HEK293 (cell line): ENCODE measurements at regions not wholly inside any gene's neighbourhood (a gene's known extent, or its start where the extent isn't known, plus 50 kb on each side); places are given as distances from the start of the nearest gene placed in this dataset.
A peak's percentile ranks its signal among the peaks of the same experiment; 100 is the strongest.

Experiments
- CTCF ChIA-PET: fragments of 350-600 bp; formaldehyde crosslinking; extraction: SDS; loops from one replicate; lab custom pipeline; 2021; ENCODE audit warnings: antibody characterized with exemption; lab: Yijun Ruan, JAX
- POLR2A ChIA-PET: fragments of 300-600 bp; formaldehyde crosslinking; extraction: SDS; loops from one replicate; lab custom pipeline; 2020; ENCODE audit warnings: antibody characterized with exemption, inconsistent platforms; lab: Yijun Ruan, JAX
- H3K27ac ChIP-seq: fragments of 200-500 bp; sonication (Bioruptor generic); 2 replicates; pipeline ENCODE4 v1.5.1; 2014; ENCODE audit warnings: low read depth, low read length, control low read depth, inconsistent platforms; ENCODE audit errors: extremely low read depth
- H3K36me3 ChIP-seq, 2 experiments: fragments of 200-500 bp in 1 of 2; sonication (Bioruptor generic) in 1 of 2; 1 replicate in 1 of 2; 2 replicates in 1 of 2; pipeline ENCODE4 v1.5.1; 2014 to 2017; ENCODE audit warnings: inconsistent platforms in 2 of 2, low read length in 2 of 2; ENCODE audit not compliant: control insufficient read depth in 2 of 2, insufficient read depth in 1 of 2
- H3K4me1 ChIP-seq: fragments of 200-500 bp; sonication (Bioruptor generic); 2 replicates; pipeline ENCODE4 v1.5.1; 2014; ENCODE audit warnings: mild to moderate bottlenecking, low read length, inconsistent platforms; ENCODE audit not compliant: control insufficient read depth, insufficient read depth
- H3K4me3 ChIP-seq: 2 replicates; pipeline ENCODE4 v1.5.1; 2011; ENCODE audit warnings: low read depth, mild to moderate bottlenecking, control low read depth, low read length, moderate library complexity
- H3K9me3 ChIP-seq: fragments of 200-500 bp; sonication (Bioruptor generic); 2 replicates; pipeline ENCODE4 v1.5.1; 2014; ENCODE audit warnings: low read depth, low read length, inconsistent platforms; ENCODE audit not compliant: control insufficient read depth, insufficient read depth
- FEZF1 ChIP-seq: fragments of 450-650 bp; formaldehyde crosslinking; IDR thresholded peaks from 2 replicates; pipeline ENCODE4 v1.5.1; 2016; ENCODE audit warnings: missing biosample characterization, missing genetic modification characterization
- GLIS1 ChIP-seq: fragments of 450-650 bp; formaldehyde crosslinking; IDR thresholded peaks from 2 replicates; pipeline ENCODE4 v1.5.1; 2016; ENCODE audit warnings: missing biosample characterization, missing genetic modification characterization
- OVOL3 ChIP-seq: fragments of 450-650 bp; formaldehyde crosslinking; IDR thresholded peaks from 2 replicates; pipeline ENCODE4 v1.5.1; 2016; ENCODE audit warnings: missing biosample characterization, missing genetic modification characterization
- PRDM1 ChIP-seq: fragments of 450-650 bp; formaldehyde crosslinking; IDR thresholded peaks from 2 replicates; pipeline ENCODE4; 2016; ENCODE audit warnings: missing biosample characterization, missing genetic modification characterization
- SP7 ChIP-seq: fragments of 450-650 bp; formaldehyde crosslinking; IDR thresholded peaks from 2 replicates; pipeline ENCODE4 v1.5.1; 2016; ENCODE audit warnings: missing biosample characterization, missing genetic modification characterization
- TCF7L2 ChIP-seq: IDR thresholded peaks from 2 replicates; pipeline ENCODE4 v1.6.1; 2011; ENCODE audit warnings: low read depth, mild to moderate bottlenecking, inconsistent platforms, low read length, moderate library complexity, borderline replicate concordance
- ZEB2 ChIP-seq: fragments of 450-650 bp; formaldehyde crosslinking; IDR thresholded peaks from 2 replicates; pipeline ENCODE4 v1.5.1; 2016; ENCODE audit warnings: missing biosample characterization, missing genetic modification characterization
- ZNF146 ChIP-seq: fragments of 450-650 bp; formaldehyde crosslinking; IDR thresholded peaks from 2 replicates; pipeline ENCODE4 v1.5.1; 2016; ENCODE audit warnings: missing biosample characterization, missing genetic modification characterization
- ZNF544 ChIP-seq: fragments of 450-650 bp; formaldehyde crosslinking; IDR thresholded peaks from 2 replicates; pipeline ENCODE4 v1.5.0; 2017; ENCODE audit warnings: missing biosample characterization, missing genetic modification characterization
- ZNF558 ChIP-seq: fragments of 450-650 bp; formaldehyde crosslinking; IDR thresholded peaks from 2 replicates; pipeline ENCODE4 v1.5.1; 2016; ENCODE audit warnings: missing biosample characterization, missing genetic modification characterization
- ZNF600 ChIP-seq: fragments of 450-650 bp; formaldehyde crosslinking; IDR thresholded peaks from 2 replicates; pipeline ENCODE4 v1.5.1; 2016; ENCODE audit warnings: missing biosample characterization, missing genetic modification characterization
- ZNF610 ChIP-seq: fragments of 450-650 bp; formaldehyde crosslinking; IDR thresholded peaks from 2 replicates; pipeline ENCODE4 v1.5.1; 2016; ENCODE audit warnings: missing biosample characterization, missing genetic modification characterization, borderline replicate concordance
- ZSCAN23 ChIP-seq: fragments of 450-650 bp; formaldehyde crosslinking; IDR thresholded peaks from 2 replicates; pipeline ENCODE4 v1.5.1; 2016; ENCODE audit warnings: missing biosample characterization, missing genetic modification characterization
- TF ChIP-seq, protein P1 (sequence below): fragments of 450-650 bp; formaldehyde crosslinking; IDR thresholded peaks from 2 replicates; pipeline ENCODE4 v1.5.1; 2017; ENCODE audit warnings: missing biosample characterization, missing genetic modification characterization
- TF ChIP-seq, protein P2 (sequence below): fragments of 450-650 bp; formaldehyde crosslinking; IDR thresholded peaks from 2 replicates; pipeline ENCODE4 v1.5.1; 2016; ENCODE audit warnings: missing biosample characterization, missing genetic modification characterization
- TF ChIP-seq, protein P3 (sequence below): fragments of 450-650 bp; formaldehyde crosslinking; IDR thresholded peaks from 2 replicates; pipeline ENCODE4 v1.5.1; 2016; ENCODE audit warnings: missing biosample characterization, missing genetic modification characterization
- TF ChIP-seq, protein P4 (sequence below): fragments of 450-650 bp; formaldehyde crosslinking; IDR thresholded peaks from 2 replicates; pipeline ENCODE4 v1.5.1; 2016; ENCODE audit warnings: missing biosample characterization, missing genetic modification characterization, low read depth
- TF ChIP-seq, protein P5 (sequence below): fragments of 450-650 bp; formaldehyde crosslinking; IDR thresholded peaks from 2 replicates; pipeline ENCODE4 v1.5.1; 2017; ENCODE audit warnings: missing biosample characterization, missing genetic modification characterization
- TF ChIP-seq, protein P6 (sequence below): fragments of 450-650 bp; formaldehyde crosslinking; IDR thresholded peaks from 2 replicates; pipeline ENCODE4 v1.5.1; 2016; ENCODE audit warnings: missing biosample characterization, missing genetic modification characterization
- TF ChIP-seq, protein P7 (sequence below): fragments of 450-650 bp; formaldehyde crosslinking; conservative IDR thresholded peaks from 2 replicates; pipeline ENCODE4 v1.5.1; 2016; ENCODE audit warnings: low read depth, missing biosample characterization, missing genetic modification characterization

DNA sequence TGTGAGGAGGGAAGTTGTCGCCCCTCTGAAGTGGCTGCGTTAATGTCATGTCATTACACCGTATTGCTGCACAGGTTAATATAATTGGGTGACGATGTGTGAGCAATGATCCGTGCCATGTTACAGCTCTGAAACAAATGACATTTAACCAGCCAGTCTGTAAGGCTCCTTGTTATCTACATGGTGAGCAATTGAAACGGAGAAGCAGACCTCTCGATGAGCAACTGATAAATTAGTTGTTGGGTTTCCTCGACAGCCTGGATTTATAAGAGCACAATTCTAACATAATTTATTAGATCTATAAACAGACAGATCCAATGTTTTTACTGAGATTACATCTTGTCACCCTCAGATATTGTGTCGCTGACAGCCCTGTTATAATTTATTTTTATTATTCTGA, 49.9 kb upstream of the MAFB start (continued):
- TF ChIP-seq, protein P1, sequence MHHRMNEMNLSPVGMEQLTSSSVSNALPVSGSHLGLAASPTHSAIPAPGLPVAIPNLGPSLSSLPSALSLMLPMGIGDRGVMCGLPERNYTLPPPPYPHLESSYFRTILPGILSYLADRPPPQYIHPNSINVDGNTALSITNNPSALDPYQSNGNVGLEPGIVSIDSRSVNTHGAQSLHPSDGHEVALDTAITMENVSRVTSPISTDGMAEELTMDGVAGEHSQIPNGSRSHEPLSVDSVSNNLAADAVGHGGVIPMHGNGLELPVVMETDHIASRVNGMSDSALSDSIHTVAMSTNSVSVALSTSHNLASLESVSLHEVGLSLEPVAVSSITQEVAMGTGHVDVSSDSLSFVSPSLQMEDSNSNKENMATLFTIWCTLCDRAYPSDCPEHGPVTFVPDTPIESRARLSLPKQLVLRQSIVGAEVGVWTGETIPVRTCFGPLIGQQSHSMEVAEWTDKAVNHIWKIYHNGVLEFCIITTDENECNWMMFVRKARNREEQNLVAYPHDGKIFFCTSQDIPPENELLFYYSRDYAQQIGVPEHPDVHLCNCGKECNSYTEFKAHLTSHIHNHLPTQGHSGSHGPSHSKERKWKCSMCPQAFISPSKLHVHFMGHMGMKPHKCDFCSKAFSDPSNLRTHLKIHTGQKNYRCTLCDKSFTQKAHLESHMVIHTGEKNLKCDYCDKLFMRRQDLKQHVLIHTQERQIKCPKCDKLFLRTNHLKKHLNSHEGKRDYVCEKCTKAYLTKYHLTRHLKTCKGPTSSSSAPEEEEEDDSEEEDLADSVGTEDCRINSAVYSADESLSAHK (tag by site-specific recombination) = peak; percentile 76
- TF ChIP-seq, protein P2, sequence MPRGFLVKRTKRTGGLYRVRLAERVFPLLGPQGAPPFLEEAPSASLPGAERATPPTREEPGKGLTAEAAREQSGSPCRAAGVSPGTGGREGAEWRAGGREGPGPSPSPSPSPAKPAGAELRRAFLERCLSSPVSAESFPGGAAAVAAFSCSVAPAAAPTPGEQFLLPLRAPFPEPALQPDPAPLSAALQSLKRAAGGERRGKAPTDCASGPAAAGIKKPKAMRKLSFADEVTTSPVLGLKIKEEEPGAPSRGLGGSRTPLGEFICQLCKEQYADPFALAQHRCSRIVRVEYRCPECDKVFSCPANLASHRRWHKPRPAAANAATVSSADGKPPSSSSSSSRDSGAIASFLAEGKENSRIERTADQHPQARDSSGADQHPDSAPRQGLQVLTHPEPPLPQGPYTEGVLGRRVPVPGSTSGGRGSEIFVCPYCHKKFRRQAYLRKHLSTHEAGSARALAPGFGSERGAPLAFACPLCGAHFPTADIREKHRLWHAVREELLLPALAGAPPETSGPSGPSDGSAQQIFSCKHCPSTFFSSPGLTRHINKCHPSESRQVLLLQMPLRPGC (tag by site-specific recombination) = peak; percentile 57; the same call in 1 of the 2 replicates
- no peak for TF ChIP-seq GLIS1
- TF ChIP-seq TCF7L2 = peak; percentile 80
- TF ChIP-seq, protein P3, sequence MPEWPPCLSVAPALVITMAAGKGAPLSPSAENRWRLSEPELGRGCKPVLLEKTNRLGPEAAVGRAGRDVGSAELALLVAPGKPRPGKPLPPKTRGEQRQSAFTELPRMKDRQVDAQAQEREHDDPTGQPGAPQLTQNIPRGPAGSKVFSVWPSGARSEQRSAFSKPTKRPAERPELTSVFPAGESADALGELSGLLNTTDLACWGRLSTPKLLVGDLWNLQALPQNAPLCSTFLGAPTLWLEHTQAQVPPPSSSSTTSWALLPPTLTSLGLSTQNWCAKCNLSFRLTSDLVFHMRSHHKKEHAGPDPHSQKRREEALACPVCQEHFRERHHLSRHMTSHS (tag by site-specific recombination) = peak; percentile 49; the same call in 1 of the 2 replicates
- no peak for TF ChIP-seq ZNF600 (tag by site-specific recombination)
- TF ChIP-seq ZNF558 = 0 out of 2 replicates have a peak, but pooled peaks have one; percentile 9
- TF ChIP-seq, protein P4, sequence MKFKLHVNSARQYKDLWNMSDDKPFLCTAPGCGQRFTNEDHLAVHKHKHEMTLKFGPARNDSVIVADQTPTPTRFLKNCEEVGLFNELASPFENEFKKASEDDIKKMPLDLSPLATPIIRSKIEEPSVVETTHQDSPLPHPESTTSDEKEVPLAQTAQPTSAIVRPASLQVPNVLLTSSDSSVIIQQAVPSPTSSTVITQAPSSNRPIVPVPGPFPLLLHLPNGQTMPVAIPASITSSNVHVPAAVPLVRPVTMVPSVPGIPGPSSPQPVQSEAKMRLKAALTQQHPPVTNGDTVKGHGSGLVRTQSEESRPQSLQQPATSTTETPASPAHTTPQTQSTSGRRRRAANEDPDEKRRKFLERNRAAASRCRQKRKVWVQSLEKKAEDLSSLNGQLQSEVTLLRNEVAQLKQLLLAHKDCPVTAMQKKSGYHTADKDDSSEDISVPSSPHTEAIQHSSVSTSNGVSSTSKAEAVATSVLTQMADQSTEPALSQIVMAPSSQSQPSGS (tag by site-specific recombination) = peak; percentile 20; the same call in 1 of the 2 replicates
- 0 out of 2 replicates have a peak, but pooled peaks have one; percentile 42 for TF ChIP-seq OVOL3 (tag by site-specific recombination)
- TF ChIP-seq ZEB2 (tag by site-specific recombination) = 0 out of 2 replicates have a peak, but pooled peaks have one; percentile 38
- TF ChIP-seq, protein P5, sequence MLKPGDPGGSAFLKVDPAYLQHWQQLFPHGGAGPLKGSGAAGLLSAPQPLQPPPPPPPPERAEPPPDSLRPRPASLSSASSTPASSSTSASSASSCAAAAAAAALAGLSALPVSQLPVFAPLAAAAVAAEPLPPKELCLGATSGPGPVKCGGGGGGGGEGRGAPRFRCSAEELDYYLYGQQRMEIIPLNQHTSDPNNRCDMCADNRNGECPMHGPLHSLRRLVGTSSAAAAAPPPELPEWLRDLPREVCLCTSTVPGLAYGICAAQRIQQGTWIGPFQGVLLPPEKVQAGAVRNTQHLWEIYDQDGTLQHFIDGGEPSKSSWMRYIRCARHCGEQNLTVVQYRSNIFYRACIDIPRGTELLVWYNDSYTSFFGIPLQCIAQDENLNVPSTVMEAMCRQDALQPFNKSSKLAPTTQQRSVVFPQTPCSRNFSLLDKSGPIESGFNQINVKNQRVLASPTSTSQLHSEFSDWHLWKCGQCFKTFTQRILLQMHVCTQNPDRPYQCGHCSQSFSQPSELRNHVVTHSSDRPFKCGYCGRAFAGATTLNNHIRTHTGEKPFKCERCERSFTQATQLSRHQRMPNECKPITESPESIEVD = peak; percentile 75
- TF ChIP-seq FEZF1 (tag by site-specific recombination) = peak; percentile 88
- TF ChIP-seq, protein P6, sequence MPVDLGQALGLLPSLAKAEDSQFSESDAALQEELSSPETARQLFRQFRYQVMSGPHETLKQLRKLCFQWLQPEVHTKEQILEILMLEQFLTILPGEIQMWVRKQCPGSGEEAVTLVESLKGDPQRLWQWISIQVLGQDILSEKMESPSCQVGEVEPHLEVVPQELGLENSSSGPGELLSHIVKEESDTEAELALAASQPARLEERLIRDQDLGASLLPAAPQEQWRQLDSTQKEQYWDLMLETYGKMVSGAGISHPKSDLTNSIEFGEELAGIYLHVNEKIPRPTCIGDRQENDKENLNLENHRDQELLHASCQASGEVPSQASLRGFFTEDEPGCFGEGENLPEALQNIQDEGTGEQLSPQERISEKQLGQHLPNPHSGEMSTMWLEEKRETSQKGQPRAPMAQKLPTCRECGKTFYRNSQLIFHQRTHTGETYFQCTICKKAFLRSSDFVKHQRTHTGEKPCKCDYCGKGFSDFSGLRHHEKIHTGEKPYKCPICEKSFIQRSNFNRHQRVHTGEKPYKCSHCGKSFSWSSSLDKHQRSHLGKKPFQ = 0 out of 2 replicates have a peak, but pooled peaks have one; percentile 13

DNA sequence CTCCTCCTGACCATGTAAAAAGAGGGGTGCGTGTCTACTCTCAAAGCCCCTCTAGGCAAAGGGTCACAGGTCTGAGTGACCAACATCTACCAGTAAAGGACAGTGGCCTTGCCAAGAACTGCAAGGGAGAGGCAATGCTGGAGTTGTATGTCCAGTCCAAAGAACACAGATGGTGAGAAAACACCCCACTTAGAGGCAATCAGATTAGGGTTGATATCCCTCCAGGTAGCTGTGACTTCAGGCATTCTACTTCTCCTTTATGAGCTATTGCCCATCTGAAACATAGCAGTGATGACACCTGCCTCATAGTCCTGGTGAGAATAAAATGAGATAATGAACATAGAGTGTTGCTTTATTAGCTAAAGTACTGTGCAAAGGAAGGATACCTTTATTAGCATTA, 50.8 kb upstream of the MAFB start:
- H3K27ac ChIP-seq = no peak overlapping the region
- TF ChIP-seq ZSCAN23 (tag by site-specific recombination) = no peak
- TF ChIP-seq SP7 (tag by site-specific recombination) = no peak
- no peak for TF ChIP-seq PRDM1
- TF ChIP-seq, protein P7, sequence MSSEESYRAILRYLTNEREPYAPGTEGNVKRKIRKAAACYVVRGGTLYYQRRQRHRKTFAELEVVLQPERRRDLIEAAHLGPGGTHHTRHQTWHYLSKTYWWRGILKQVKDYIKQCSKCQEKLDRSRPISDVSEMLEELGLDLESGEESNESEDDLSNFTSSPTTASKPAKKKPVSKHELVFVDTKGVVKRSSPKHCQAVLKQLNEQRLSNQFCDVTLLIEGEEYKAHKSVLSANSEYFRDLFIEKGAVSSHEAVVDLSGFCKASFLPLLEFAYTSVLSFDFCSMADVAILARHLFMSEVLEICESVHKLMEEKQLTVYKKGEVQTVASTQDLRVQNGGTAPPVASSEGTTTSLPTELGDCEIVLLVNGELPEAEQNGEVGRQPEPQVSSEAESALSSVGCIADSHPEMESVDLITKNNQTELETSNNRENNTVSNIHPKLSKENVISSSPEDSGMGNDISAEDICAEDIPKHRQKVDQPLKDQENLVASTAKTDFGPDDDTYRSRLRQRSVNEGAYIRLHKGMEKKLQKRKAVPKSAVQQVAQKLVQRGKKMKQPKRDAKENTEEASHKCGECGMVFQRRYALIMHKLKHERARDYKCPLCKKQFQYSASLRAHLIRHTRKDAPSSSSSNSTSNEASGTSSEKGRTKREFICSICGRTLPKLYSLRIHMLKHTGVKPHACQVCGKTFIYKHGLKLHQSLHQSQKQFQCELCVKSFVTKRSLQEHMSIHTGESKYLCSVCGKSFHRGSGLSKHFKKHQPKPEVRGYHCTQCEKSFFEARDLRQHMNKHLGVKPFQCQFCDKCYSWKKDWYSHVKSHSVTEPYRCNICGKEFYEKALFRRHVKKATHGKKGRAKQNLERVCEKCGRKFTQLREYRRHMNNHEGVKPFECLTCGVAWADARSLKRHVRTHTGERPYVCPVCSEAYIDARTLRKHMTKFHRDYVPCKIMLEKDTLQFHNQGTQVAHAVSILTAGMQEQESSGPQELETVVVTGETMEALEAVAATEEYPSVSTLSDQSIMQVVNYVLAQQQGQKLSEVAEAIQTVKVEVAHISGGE = no peak
- TF ChIP-seq ZNF544 (tag by site-specific recombination) = no peak
- TF ChIP-seq ZNF610 (tag by site-specific recombination) = no peak
- TF ChIP-seq ZNF146 (tag by site-specific recombination) = no peak
- no peaks in the 10 kb centered on the region for H3K9me3 ChIP-seq
- no peaks in the 10 kb centered on the region for H3K36me3 ChIP-seq
- no peak overlapping the region for H3K4me3 ChIP-seq
- CTCF ChIA-PET = interaction anchor here (0.5 to 4.1 kb wide), 15 partner anchors 10 to 1662 kb away, joined by 3 to 44 read pairs (median 4); no protein-coding TSS in a partner anchor
- POLR2A ChIA-PET = interaction anchor here (1.5 kb wide), 1 partner anchor 51 kb away, joined by 3 read pairs; the partner anchor contains the start of gene MAFB
- H3K4me1 ChIP-seq = no peaks in the 10 kb centered on the region; the same call in 1 of the 2 replicates
